Keratinocyte (primary cell): ENCODE measurements at regions not wholly inside any gene's neighbourhood (a gene's known extent, or its start where the extent isn't known, plus 50 kb on each side); places are given as distances from the start of the nearest gene placed in this dataset.

ENCODE experiments used
- DNase-seq: peaks from one replicate; pipeline ENCODE4 v3.0.0-alpha.2; 2011; ENCODE audit warnings: low read depth, missing footprints, low spot score
- FAIRE-seq: peaks from 2 replicates; lab custom pipeline; 2011; peaks lifted over from hg19 to GRCh38; lab: Jason Lieb, UNC
- H2AFZ ChIP-seq: 2 replicates; pipeline ENCODE4 v1.6.0; 2012; ENCODE audit warnings: low read length, control low read depth, inconsistent platforms; ENCODE audit not compliant: control insufficient read depth
- H3K27ac ChIP-seq: 2 replicates; pipeline ENCODE4 v1.5.1; 2011; ENCODE audit warnings: low read length; ENCODE audit not compliant: control insufficient read depth, insufficient read depth
- H3K27me3 ChIP-seq: 3 replicates; pipeline ENCODE4 v1.6.0; 2011; ENCODE audit warnings: low read length; ENCODE audit not compliant: control insufficient read depth, insufficient read depth; ENCODE audit errors: extremely low read depth
- H3K36me3 ChIP-seq, 2 experiments: 2 replicates in 1 of 2; 3 replicates in 1 of 2; pipeline ENCODE4 v1.5.1; 2011; ENCODE audit warnings: low read length in 2 of 2, mild to moderate bottlenecking in 1 of 2; ENCODE audit not compliant: control insufficient read depth in 2 of 2, insufficient read depth in 2 of 2; ENCODE audit errors: extremely low read depth in 1 of 2
- H3K4me1 ChIP-seq: 3 replicates; pipeline ENCODE4 v1.5.1; 2011; ENCODE audit warnings: low read length; ENCODE audit not compliant: control insufficient read depth, insufficient read depth; ENCODE audit errors: extremely low read depth
- H3K4me2 ChIP-seq: 3 replicates; pipeline ENCODE4 v1.6.0; 2011; ENCODE audit warnings: low read depth, low read length; ENCODE audit not compliant: control insufficient read depth, insufficient read depth; ENCODE audit errors: extremely low read depth
- H3K4me3 ChIP-seq, 3 experiments: fragments of 200-600 bp in 1 of 3; sonication (generic) in 1 of 3; 2 replicates in 2 of 3; 3 replicates in 1 of 3; pipeline ENCODE4 v1.5.1; 2011 to 2016; ENCODE audit warnings: low read length in 3 of 3, mild to moderate bottlenecking in 3 of 3, control low read depth in 2 of 3, inconsistent platforms in 1 of 3, low read depth in 1 of 3, mixed read lengths in 1 of 3, mixed run types in 1 of 3, moderate library complexity in 1 of 3; ENCODE audit not compliant: control insufficient read depth in 2 of 3, insufficient read depth in 2 of 3; ENCODE audit errors: extremely low read depth in 1 of 3
- H3K79me2 ChIP-seq: 2 replicates; pipeline ENCODE4 v1.6.0; 2012; ENCODE audit warnings: low read length; ENCODE audit not compliant: control insufficient read depth, insufficient read depth
- H3K9ac ChIP-seq: 3 replicates; pipeline ENCODE4 v1.6.0; 2011; ENCODE audit warnings: low read length; ENCODE audit not compliant: control insufficient read depth, insufficient read depth; ENCODE audit errors: extremely low read depth
- H3K9me1 ChIP-seq: 3 replicates; pipeline ENCODE4 v1.6.0; 2011; ENCODE audit warnings: low read length; ENCODE audit not compliant: control insufficient read depth, insufficient read depth; ENCODE audit errors: extremely low read depth
- H3K9me3 ChIP-seq: 2 replicates; pipeline ENCODE4 v1.5.1; 2012; ENCODE audit warnings: low read depth, low read length; ENCODE audit not compliant: control insufficient read depth
- H4K20me1 ChIP-seq: 3 replicates; pipeline ENCODE4 v1.6.0; 2011; ENCODE audit warnings: low read length; ENCODE audit not compliant: control insufficient read depth, insufficient read depth; ENCODE audit errors: extremely low read depth
- CTCF ChIP-seq, 3 experiments: IDR thresholded peaks in 1 of 3; conservative IDR thresholded peaks in 1 of 3; optimal IDR thresholded peaks in 1 of 3; 2 replicates in 2 of 3; 3 replicates in 1 of 3; pipeline versions ENCODE3 to v1.5.1; 2011; ENCODE audit warnings: low read length in 3 of 3, mild to moderate bottlenecking in 3 of 3, moderate library complexity in 2 of 3, control low read depth in 1 of 3, inconsistent platforms in 1 of 3; ENCODE audit not compliant: insufficient read depth in 2 of 3; ENCODE audit errors: extremely low read depth in 1 of 3
- EZH2 ChIP-seq: IDR thresholded peaks from one replicate; pipeline ENCODE4 v1.6.1; 2012; ENCODE audit warnings: inconsistent platforms, mild to moderate bottlenecking, low read length, moderate library complexity
- dilution Hi-C: fragments of 300-500 bp; cut with MboI; formaldehyde crosslinking; loops from one replicate; pipeline ENCODE4 v1.7.0; 2020; ENCODE audit warnings: low sequenced_read_pairs; ENCODE audit not compliant: extremely low pct_ligation_motif_present

DNA sequence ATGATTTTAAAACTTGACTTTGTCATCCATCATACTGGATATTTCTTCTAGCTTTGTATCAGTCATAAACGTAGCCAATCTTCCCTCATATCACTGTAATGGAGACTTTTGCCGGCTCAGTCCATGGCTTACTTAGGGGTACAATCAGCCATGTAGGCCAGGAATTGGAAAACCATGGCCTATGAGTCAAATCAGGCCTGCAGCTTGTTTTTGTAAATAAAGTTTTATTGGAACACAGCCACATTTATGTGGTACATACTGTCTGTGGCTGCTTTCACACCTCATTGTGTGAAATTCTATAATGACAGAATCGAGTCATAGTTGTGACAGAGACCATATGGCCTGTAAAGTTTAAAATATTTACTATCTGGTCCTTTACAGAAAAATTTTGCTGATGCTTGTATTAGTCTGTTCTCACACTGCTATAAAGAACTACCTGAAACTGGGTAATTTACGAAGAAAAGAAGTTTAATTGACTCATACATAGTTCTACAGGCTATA, 64.5 kb upstream of the CDH13 start:
- no peak for FAIRE-seq

GRCh38 chr16:82560805-82561325, 65.9 kb upstream of the CDH13 start:
- no peak for TF ChIP-seq CTCF (optimal IDR thresholded peaks at IDR 0.05 in 1 of 3, IDR thresholded peaks at IDR 0.05 in 1 of 3, conservative IDR thresholded peaks at IDR 0.05 in 1 of 3; ENCODE audit: extremely low read depth in 1 of 3, insufficient read depth in 2 of 3, low read length in 3 of 3)
- TF ChIP-seq EZH2, result no peak
- Histone ChIP-seq H2AFZ (no peak overlapping the region), H3K4me2 (no peak overlapping the region), H3K9me3 (no peaks in the 10 kb centered on the region), H4K20me1 (no peaks in the 10 kb centered on the region), H3K9me1 (no peaks in the 10 kb centered on the region), H3K27ac (no peak overlapping the region), H3K4me3 (no peak overlapping the region), H3K36me3 (no peaks in the 10 kb centered on the region), H3K27me3 (no peaks in the 10 kb centered on the region), H3K9ac (no peak overlapping the region), H3K4me1 (no peaks in the 10 kb centered on the region), H3K79me2 (no peaks in the 10 kb centered on the region)
- dilution Hi-C loops, result no loop called here
- DNase-seq (no peak), FAIRE-seq (no peak)

More for the DNA sequence above, 64.5 kb upstream of the CDH13 start:
- Histone ChIP-seq H4K20me1 (no peaks in the 10 kb centered on the region), H3K4me1 (no peaks in the 10 kb centered on the region), H2AFZ (no peak overlapping the region), H3K27ac (no peak overlapping the region), H3K27me3 (no peaks in the 10 kb centered on the region), H3K9me3 (no peaks in the 10 kb centered on the region), H3K79me2 (no peaks in the 10 kb centered on the region), H3K4me3 (no peak overlapping the region), H3K9me1 (no peaks in the 10 kb centered on the region), H3K9ac (no peak overlapping the region), H3K36me3 (no peaks in the 10 kb centered on the region), H3K4me2 (no peak overlapping the region)
- TF ChIP-seq CTCF (optimal IDR thresholded peaks at IDR 0.05 in 1 of 3, IDR thresholded peaks at IDR 0.05 in 1 of 3, conservative IDR thresholded peaks at IDR 0.05 in 1 of 3; ENCODE audit: extremely low read depth in 1 of 3, insufficient read depth in 2 of 3, low read length in 3 of 3), result no peak
- TF ChIP-seq EZH2, result no peak
- no peak for DNase-seq
- dilution Hi-C loops, result no loop called here
